ENCODE measurements at regions not wholly inside any gene's neighbourhood (a gene's known extent, or its start where the extent isn't known, plus 50 kb on each side); places are given as distances from the start of the nearest gene placed in this dataset.

- TF ChIP-seq CTCF (IDR thresholded peaks at IDR 0.05) (no peak), POLR2A (IDR thresholded peaks at IDR 0.05) (no peak)
- no peak overlapping the region for H3K27ac ChIP-seq
- no peaks in the 10 kb centered on the region for H3K27me3 ChIP-seq
- H3K36me3 ChIP-seq, result no peaks in the 10 kb centered on the region
- no peak overlapping the region for H3K4me3 ChIP-seq
- H3K9me3 ChIP-seq, result peaks cover 0 to 4% (median 0%) of the 10 kb centered on the region in 4 donors
- DNase-seq, result no peak
- no peaks in the 10 kb centered on the region for H3K4me1 ChIP-seq
These were observed 327.9 kb downstream of the ACTR3B start for GRCh38 chr7:153087498-153087897.

GRCh38 chr7:153088601-153089000 lies 329.0 kb downstream of the ACTR3B start:
- Histone ChIP-seq H3K36me3 (no peaks in the 10 kb centered on the region), H3K27ac (no peak overlapping the region), H3K9me3 (peaks cover 0 to 5% (median 0%) of the 10 kb centered on the region in 4 donors), H3K4me1 (no peaks in the 10 kb centered on the region), H3K27me3 (no peaks in the 10 kb centered on the region), H3K4me3 (no peak overlapping the region)
- DNase-seq, result no peak
- no peak for TF ChIP-seq POLR2A (IDR thresholded peaks at IDR 0.05)
- no peak for TF ChIP-seq CTCF (IDR thresholded peaks at IDR 0.05)

- DNase-seq, result no peak
- TF ChIP-seq CTCF (IDR thresholded peaks at IDR 0.05), result no peak
- no peak for TF ChIP-seq POLR2A (IDR thresholded peaks at IDR 0.05)
- Histone ChIP-seq H3K9me3 (peaks cover 0 to 10% (median 0%) of the 10 kb centered on the region in 4 donors), H3K27ac (no peak overlapping the region), H3K4me3 (no peak overlapping the region), H3K27me3 (no peaks in the 10 kb centered on the region), H3K36me3 (no peaks in the 10 kb centered on the region), H3K4me1 (no peaks in the 10 kb centered on the region)
These were observed 330.7 kb downstream of the ACTR3B start for GRCh38 chr7:153090209-153090608.

- Histone ChIP-seq H3K9me3 (peaks cover 0 to 10% (median 0%) of the 10 kb centered on the region in 4 donors), H3K27me3 (no peaks in the 10 kb centered on the region), H3K27ac (no peak overlapping the region), H3K4me1 (no peaks in the 10 kb centered on the region), H3K4me3 (no peak overlapping the region), H3K36me3 (no peaks in the 10 kb centered on the region)
- TF ChIP-seq CTCF (IDR thresholded peaks at IDR 0.05) (no peak), POLR2A (IDR thresholded peaks at IDR 0.05) (no peak)
- DNase-seq, result no peak
These were observed 331.2 kb downstream of the ACTR3B start for GRCh38 chr7:153090764-153091163.

DNA sequence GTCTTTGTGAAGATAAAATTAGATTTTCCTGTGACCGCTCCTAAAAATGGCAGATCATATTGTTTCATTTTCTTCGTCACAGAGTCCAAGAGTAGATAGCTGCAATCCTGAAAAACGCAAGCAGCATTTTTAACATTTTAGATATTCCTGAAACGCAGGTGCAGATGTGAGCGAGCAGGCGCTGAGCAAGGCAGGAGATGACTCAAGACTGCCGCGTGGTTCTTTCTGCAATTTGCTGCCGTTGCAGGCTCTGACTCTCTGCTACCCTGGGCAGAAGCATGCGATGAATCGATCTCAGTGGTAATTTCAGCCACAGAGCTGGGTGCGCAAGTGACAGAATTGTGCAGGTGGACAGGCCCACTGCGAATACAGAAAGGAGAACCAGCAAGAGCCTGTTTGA lies 331.9 kb downstream of the ACTR3B start:
- no peak overlapping the region for H3K27ac ChIP-seq
- H3K4me1 ChIP-seq, result no peaks in the 10 kb centered on the region
- peaks cover 0 to 10% (median 0%) of the 10 kb centered on the region in 4 donors for H3K9me3 ChIP-seq
- no peaks in the 10 kb centered on the region for H3K27me3 ChIP-seq
- DNase-seq, result no peak
- no peaks in the 10 kb centered on the region for H3K36me3 ChIP-seq
- H3K4me3 ChIP-seq, result no peak overlapping the region
- no peak for TF ChIP-seq POLR2A (IDR thresholded peaks at IDR 0.05)
- no peak for TF ChIP-seq CTCF (IDR thresholded peaks at IDR 0.05)

Measured in Peyer's patch (tissue), 4 donors.